HG03135 (cell line): ENCODE measurements at regions not wholly inside any gene's neighbourhood (a gene's known extent, or its start where the extent isn't known, plus 50 kb on each side); places are given as distances from the start of the nearest gene placed in this dataset.

Experiments
- ATAC-seq: cut with Tn5 transposase; IDR thresholded peaks from one replicate; pipeline ENCODE4 v1.9.1; 2021; ENCODE audit warnings: mild to moderate bottlenecking, moderate library complexity; ENCODE audit not compliant: unreplicated experiment

DNA sequence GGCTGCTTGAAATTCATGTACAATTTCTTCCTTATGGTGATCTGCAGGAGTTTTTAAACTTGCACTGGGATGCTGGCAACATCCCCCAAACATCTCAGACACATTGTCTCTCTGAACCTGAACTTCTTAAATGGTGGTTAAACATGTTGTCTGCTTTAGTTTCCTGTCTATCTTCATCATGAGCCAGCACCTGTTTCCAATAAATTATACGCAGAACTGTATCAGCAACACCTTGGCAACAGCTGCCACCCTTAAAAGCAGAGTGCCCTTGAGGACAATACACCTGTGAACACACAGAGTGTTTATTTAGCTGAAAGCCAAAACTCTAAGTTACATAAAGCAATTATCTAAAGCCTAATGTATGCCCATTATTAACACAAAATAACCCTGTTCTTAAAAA is 242.9 kb downstream of the WNT5A start:
- no peak for ATAC-seq

DNA sequence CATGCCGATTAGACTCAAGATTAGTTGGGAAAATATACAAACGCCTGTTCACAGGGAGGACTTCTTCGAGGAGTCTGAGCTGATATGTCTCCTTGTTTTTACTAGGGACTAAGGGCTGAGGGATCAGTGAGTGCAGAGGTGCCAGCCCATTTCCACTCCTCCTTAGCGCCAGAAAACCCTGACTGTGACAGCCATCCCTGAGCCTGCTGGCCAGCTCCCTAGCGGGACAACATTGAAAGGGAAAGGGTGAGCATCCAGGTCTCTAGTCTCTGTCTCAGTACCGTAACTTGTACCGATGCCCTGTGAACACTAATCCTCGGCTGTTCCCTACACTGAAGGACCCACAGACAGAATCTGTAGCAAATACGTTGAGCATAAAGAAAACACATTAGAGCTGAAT is 243.4 kb downstream of the WNT5A start:
- no peak for ATAC-seq

DNA sequence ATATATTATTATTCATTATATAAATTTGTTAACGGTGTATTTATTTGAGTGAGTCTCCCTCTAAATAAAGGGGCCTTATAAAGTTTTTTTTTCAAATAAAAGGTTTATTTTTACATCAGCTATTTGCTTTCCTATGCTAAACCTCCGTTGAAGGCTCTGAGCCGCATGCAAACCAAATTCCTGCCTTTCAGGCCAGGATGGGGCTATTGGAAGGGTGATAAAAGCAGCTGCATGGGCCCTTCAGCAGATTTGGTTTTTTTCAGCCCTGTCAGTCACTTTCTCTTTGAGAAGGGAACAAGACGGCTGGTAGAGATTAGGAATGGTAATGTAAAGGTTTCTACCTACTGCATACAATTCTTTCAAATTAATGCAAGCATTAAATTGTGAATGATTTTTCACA is 244.2 kb downstream of the WNT5A start:
- no peak for ATAC-seq

DNA sequence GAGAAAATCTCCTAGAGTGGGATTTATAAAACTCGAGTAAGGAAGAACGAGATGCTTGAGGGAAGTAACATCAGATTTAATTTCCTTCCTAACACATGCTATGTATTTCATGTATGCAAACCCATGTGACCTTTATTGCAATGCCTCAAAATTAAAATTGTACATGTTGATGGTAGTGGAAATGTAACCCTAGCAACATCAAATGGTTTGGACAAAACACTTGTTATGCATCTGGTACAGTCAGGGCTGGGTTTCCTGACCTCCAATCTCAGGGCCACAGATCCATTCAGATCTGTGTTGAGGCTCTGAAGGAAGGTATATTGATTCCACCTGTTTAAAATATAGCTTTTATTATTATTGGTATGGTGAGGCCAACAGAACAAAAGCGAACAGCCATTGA is 246.0 kb downstream of the WNT5A start:
- no peak for ATAC-seq

DNA sequence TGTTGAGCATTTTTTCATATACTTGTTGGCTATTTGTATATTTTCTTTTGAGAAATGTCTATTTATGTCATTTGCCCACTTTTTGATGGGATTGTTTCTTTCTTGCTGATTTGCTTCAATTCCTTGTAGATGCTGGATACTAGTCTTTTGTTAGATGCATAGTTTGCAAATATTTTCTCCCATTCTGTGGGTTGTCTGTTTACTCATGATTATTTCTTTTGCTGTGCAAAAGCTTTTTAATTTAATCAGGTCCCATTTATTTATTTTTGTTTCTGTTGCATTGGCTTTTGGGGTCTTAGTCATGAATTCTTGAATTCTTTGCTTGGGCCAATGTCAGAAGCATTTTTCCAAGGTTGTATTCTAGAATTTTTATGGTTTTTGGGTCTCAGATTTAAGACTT is 251.7 kb downstream of the WNT5A start:
- no peak for ATAC-seq

DNA sequence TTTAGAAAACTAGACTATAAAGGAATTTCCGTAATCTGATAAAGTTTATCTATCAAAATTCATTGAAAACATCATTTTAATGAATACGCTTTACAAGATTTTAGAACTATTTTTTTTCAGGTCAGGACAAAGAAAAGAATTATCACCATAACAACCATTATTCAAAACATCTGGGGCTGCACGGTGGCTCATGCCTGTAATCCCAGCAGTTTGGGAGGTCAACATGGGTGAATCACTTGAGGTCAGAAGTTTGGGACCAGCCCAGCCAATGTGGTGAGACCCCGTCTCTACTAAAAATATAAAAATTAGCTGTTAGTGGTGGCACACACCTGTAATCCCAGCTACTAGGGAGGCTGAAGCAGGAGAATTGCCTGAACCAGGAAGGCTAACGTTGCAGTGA is 260.4 kb downstream of the WNT5A start:
- no peak for ATAC-seq

DNA sequence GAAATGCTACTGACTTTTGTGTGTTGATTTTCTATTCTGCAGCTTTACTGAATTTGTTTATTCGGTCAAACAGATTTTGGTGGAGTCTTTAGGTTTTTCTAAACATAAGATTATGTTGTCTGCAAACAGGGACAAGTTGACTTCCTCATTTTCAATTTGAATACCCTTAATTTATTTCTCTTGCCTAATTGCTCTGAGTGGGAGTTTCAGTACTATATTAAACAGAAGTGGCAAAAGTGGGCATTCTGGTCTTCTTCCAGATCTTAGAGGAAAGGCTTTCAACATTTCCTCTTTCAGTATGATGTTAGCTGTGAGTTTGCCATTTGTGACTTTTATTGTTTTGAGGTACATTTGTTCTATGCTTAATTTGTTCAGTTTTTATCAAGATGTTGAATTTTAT is 268.5 kb downstream of the WNT5A start:
- ATAC-seq: no peak

DNA sequence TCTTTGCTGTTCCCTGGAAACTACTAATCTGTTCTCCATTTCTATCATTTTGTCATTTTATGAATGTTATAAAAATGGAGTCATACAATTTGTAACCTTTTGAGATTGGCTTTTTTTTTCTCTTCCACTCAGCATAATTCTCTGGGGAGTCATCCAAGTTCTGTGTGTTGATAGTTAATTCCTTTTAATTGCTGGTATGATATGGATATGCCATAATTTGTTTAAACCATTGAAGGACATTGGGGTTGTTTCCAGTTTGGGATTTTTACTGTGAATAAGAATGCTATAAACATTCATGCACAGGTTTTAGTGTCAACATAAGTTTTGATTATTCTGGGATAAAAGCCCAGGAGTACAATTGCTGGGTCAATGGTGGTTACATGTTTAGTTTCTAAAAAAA is 279.4 kb downstream of the WNT5A start:
- no peak for ATAC-seq

DNA sequence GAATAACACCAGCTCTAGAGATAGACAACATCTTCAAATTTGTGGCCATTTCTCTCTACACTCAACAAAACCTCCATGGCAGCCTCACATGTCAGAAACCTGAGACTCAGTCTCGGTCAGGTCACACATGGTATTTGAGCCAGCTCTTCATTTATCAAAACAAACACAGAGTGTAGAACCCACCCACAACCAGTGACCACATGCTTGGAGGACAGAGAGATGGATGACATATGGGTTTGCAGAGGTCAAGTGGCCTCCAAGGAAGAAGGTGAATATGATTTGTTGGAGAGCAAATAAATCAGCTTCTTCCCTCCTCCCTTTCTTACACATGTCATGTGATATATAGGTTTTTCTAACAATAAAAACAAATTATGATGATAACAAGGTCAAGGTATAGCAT is 278.1 kb upstream of the LRTM1 start:
- no peak for ATAC-seq

DNA sequence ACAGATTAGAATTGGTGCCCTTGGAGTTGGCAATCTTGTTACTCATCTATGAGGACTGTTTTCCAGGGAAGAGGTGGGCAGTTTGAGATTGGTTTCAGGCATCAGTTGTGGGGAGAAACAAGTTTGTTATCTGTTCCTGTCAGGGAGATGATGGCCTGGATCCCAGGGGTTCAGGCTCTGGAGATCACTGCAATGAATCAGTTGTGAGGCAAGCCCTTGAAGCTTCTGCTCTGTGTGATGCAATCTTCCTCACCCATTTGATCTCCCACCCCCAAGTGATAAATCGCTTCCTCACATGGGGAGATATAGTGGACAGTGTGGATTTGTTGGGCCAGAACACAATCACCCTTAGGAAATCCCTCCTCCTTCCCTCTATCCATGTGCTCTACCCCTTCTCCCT is 276.6 kb upstream of the LRTM1 start:
- no peak for ATAC-seq

DNA sequence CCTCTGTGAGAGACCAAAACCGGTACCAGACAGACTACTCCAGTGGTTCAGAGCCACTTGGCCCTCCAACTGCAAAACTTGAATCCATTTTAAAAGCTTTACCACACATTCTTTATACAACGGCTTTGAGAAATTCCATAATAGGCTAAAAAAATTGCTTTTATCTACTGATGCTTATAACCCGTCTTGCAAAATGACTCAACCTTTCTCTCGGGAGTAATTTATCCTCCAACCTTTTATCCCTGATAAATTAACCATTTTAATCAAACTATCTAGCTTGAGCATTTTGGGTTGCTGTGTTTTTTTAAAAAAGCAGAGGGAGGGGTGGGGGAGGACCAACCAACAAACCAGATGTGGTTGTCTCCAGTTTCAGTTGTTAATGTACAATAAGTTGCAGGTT is 275.7 kb upstream of the LRTM1 start:
- ATAC-seq: no peak

DNA sequence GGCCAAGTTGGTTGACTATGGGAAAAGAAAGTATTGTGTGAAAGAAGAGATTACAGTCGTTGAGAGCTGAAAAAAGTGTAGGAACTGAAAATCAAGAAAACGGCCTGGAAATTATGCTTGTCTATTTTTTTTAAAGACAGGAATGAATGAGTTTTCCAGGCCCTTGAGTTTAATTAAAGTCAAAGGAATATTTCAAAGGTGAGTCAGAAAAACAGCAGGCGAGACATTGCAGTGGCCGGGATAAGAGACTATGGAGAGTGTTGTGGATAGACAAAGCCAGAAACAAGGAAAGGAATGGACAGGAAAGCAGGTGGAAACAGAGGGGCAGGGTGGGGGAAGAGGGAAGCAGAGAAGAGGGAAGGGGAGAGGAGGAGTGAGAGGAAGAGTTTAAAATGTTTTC is 275.1 kb upstream of the LRTM1 start:
- no peak for ATAC-seq

DNA sequence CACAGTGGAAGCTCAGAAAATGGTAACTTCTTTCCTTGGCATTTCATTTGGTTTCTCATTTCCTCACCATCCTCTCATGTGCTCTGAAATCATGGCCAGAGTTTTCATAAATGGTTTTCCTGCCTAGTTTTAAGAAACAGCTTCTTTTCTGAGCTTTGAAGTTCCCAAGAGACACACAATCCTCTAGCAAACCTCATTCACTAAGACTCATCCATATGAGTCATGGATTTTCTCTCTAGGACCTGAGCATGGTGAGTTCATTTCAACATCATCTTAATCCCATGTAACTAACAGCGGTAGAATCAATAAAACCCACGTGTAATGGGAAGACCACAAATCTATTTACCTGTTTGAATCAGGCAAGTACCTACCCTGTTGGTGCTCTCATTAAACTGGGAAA is 274.5 kb upstream of the LRTM1 start:
- no peak for ATAC-seq

DNA sequence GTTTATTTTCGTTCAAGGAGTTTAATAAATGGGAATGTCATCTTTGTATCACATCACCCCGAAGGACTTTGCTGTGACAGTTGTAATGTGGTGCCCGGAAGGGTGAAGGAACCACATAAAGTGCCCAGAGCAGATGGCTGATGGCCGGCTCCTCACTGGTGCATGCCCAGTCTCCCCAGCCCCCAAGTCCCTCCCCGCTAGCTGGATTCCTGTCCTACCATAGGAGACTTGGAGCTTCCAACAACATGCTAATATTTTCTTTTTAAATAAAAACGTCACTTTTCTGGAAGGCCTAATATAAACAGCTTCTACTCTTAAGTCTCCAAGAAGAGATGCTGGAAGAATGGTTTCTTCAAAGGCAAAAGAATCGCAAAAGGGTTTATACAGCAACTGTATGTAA is 273.9 kb upstream of the LRTM1 start:
- no peak for ATAC-seq

DNA sequence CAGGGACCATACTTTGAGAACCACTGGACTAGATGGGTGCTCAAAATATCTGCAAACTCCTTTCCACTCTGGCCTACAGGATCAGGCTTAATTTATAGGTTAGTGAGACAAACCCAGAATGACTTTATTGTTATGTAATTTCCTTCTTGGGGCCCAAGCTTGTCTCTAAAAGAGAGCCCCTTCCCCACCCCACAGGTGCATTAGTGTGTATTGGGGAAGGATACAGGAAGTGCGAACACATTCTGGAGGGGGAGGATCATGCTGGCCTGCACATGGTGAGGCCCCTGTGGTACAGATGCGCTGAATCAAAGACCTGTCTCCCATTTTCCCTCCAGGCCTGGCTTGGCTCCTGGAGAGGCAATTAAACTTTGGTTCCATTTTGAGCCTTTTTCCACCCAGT is 273.0 kb upstream of the LRTM1 start:
- no peak for ATAC-seq

DNA sequence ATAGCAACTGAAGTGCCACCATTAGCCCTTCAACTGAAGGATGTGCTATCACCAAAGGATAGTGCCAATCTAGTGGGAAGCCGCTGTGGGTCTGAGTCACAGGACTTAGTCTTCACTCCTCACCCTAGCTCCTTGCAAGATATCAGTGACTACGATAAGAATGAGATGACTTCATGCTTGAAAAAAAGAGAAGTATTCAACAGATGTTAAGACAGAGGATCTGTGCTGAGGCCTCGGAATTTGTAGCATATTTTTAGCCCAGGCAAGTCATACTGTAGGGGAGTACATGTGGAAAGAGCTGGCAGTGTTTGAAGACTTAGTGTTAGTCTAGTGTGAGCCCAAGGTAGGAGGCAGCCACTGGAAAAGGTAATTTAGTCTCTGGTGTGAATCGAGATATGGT is 270.7 kb upstream of the LRTM1 start:
- no peak for ATAC-seq

DNA sequence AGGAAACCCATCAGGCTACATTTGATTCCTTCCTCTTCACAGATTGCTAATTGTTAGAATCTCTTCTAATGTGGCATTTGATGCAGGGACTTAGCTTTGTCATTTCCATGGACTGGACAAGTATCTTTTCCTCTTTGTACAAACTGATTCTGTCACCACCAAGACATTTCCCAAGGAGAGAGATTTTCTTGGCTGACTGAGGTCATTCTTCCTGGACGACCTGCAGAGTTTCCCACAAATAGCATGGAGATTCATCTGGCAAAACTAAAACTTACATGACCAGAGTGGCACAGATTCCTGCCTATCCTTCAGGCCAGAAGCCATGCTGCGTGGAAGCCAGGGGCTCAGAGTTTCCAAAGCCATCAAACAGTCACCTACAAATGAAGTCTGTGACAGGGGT is 269.2 kb upstream of the LRTM1 start:
- ATAC-seq: no peak

DNA sequence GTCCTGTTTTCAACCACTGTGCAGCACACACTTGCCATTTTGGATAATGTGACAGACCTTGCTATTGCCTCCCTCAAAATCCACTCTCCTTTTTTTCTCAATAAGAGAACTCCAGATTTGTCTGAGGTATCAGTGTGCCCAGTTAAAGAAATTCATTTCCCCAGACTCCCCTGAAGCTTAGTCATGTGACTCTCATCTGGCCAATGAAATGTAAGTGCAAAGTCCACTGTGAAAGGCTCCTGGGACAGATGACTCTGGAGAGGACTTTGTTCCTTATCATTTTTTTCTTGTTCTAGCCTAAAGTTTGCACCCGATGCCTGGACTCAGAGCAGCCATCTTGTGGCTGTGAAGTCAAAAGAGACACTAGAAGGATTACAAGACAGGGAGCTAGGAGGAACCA is 268.6 kb upstream of the LRTM1 start:
- ATAC-seq: no peak

DNA sequence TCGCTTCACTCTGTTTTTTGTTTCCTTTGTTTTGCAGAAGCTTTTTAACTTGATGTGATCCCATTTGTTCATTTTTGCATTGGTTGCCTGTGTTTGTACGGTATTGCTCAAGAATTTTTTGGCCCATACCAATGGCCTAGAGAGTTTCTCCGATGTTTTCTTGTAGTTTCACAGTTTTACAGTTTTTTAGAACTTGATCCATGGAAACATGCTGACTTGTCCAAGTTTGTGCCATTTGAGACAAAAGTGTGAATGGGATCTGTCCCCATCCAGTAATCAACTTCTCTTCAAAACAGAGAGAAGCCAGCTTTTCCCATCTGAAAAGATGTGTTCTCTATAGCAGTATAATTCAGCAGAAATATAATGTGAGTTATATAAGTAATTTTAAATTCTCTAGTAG is 266.5 kb upstream of the LRTM1 start:
- ATAC-seq: no peak

DNA sequence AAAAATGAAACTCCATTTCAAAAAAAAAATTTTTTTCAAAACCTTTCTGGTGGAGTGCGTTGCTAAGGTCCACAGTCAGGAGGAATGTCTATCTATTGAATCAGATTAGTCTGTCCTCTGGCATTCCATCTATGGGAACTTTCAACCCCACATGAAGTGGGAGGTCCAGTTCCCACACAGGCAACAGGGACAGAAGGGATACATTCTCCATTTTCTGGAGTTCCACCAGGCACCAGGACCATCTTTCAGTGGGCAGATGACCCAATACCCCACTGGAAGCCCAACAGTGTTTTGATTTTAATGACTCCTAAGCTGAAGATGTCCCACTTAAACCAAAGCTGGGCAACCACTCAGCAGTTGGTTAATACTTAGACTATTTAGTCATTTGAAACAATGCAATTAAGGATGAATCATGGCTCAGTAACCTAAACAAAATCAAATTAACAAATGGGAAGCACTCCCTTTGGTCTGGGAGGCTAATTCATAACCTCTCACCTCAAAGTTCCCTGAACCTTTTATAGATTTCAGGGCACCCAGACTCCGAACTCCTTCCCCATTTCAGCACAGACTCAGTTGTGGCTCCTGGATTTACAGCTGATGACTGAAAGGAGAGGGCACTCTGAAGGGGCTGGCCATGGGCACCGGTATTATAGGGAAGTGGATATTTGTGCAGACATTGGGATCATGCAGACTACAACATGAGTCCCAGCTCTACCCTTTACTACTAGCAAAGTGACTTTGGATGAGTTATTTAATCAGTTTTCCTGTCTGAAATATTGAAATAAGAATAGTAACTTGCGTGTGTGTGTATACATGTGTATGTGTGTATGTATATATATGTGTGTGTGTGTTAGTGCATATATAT is 264.3 kb upstream of the LRTM1 start:
- ATAC-seq: no peak

DNA sequence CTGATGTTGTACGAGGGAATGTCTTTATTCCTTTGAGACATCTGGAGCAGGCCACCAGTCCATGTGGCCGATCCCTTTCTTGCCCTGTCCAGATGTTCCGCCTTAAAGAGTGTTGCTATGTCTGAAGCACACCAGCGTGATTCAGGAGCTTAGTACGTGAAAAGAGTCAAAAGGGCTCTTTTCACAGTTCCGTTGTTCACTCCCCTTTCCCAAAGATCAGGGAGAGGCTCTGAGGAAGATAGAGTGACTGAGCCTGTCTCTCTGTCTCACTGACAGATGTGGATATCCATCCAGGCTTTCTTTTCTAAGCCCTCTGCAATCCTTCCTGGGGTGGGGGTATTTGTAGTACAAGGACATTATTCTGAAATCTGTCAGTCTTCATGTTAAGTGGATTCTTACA is 262.5 kb upstream of the LRTM1 start:
- ATAC-seq: no peak

DNA sequence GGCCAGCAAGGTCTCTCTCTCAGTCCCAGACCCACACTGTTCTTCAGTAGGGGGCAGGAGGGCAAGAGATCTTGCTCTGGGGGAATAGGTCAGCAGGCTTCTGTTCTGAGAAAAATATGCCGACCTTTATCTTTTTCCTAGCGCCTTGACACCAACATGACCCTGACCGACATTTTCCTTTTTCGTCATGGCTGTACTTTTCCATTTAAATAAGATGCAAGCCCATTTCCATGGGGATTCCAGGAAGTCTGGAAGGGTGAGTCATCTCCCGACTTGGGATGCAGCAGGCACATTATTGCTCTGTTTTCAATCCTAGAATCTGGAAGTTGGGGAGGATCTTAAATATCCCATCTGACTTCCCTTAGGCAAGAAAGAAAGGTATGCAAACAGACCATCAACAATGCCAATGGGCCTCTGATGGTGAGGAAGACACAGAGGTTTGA is 261.5 kb upstream of the LRTM1 start:
- no peak for ATAC-seq

DNA sequence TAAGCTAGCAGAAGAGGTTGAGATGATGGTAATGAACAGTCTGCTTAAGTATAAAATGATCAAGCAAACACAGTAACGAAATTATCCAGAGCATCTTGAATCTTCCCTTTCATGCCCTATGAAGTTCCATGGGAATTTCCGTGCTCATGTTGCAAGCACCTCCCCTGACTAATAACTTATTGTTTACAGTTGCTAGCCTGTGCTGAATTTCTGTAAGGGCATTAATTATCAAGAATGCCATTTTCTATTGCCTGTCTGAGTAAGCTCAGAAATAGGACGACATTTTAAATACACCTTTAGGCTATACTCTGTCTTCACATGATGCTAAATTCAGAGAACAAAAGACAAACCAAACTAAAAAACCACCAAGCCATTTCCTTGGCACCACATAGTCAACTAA is 257.5 kb upstream of the LRTM1 start:
- no peak for ATAC-seq
